ENCODE measurements at regions not wholly inside any gene's neighbourhood (a gene's known extent, or its start where the extent isn't known, plus 50 kb on each side); places are given as distances from the start of the nearest gene placed in this dataset.

DNA sequence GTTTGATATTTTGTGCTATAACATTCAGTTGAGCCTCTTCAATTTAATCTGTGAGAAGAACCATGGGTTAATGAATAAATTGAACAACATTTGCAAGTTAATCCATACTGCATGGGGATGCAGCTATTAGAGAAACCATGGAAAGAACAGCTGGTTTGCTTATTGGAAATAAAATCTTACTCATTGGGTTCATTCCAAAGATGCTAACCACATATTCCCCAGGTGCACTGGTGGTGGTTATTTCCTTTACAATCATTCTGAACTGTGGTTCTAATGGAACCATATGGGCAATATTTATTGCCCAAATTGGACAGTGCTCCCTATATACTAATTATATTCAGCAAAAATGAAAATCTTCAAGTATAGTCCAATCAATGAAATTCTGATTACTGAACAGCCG lies 1200.4 kb upstream of the CDH2 start (continued):
- TF ChIP-seq SAP30 (IDR thresholded peaks at IDR 0.05; ENCODE audit: insufficient read depth, insufficient replicate concordance, low read length) (no peak), YY1 (IDR thresholded peaks at IDR 0.05; ENCODE audit: low read depth, low read length) (no peak), GTF2F1 (IDR thresholded peaks at IDR 0.05; ENCODE audit: borderline replicate concordance, low read depth, low read length) (no peak), RAD21 (IDR thresholded peaks at IDR 0.05 in 1 of 2, conservative IDR thresholded peaks at IDR 0.05 in 1 of 2; ENCODE audit: low read depth in 2 of 2, low read length in 2 of 2) (no peak), NRF1 (IDR thresholded peaks at IDR 0.05; ENCODE audit: low read depth, low read length) (no peak)
